GM12892 (cell line): ENCODE measurements at regions not wholly inside any gene's neighbourhood (a gene's known extent, or its start where the extent isn't known, plus 50 kb on each side); places are given as distances from the start of the nearest gene placed in this dataset.
"Not testable (repeated sequence)": the region's sequence is repeated elsewhere in the genome, so short reads cannot be mapped to it uniquely, and the experiment has no call there.

Experiments
- DNase-seq: peaks from one replicate; pipeline ENCODE4 v3.0.0; 2011; ENCODE audit not compliant: insufficient read length
- FAIRE-seq: peaks from 2 replicates; lab custom pipeline; 2011; peaks lifted over from hg19 to GRCh38; lab: Jason Lieb, UNC
- POLR2A ChIP-seq: IDR thresholded peaks from 2 replicates; pipeline ENCODE4 v1.6.1; 2011; ENCODE audit warnings: low read depth, low read length, control low read depth
- POLR2AphosphoS5 ChIP-seq: IDR thresholded peaks from 2 replicates; pipeline ENCODE4 v1.6.1; 2011; ENCODE audit warnings: low read depth, low read length, control low read depth
- TAF1 ChIP-seq: IDR thresholded peaks from 2 replicates; pipeline ENCODE4 v1.6.1; 2011; ENCODE audit warnings: low read depth, mild to moderate bottlenecking, control low read depth, low read length, borderline replicate concordance

DNA sequence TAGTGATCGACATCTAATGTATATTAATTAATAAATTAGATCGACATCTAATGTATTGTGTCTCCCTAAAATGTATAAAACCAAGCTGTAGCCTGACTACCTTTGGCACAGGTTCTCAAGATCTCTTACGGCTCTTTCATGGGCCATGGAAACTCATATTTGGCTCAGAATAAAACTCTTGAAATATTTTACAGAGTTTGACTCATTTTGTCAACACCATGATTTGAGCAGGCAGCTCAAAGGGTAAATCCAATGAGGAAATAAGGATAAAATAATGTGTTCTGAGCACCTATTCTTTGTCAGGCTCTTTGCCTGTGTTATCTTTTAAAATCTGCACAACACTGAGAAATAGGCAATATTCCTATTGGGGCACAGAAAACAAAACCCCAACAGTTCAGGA lies 223.4 kb upstream of the DUSP10 start:
- FAIRE-seq: no peak
- DNase-seq: no peak
- TF ChIP-seq TAF1: no peak
- TF ChIP-seq POLR2AphosphoS5: no peak
- no peak for TF ChIP-seq POLR2A

DNA sequence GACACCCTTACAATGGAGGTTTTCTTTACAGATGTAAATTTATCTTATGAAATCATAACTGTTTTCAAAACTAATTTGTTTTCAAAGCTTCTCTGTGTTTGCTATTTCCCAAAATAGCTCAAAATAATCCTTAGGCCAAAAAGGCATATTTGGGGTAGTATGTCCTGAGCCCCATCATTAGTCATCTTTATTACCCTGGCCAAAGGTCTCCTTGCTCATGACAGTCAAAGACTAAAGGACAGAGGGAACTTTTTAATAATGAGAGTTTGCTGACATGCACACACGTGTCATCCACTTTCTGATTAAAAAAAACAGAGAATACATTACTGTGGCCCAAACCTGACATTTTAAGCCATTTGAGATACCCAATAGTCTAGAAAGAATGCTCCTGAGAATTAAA lies 221.9 kb upstream of the DUSP10 start:
- DNase-seq (no peak), FAIRE-seq (no peak)
- no peak for TF ChIP-seq POLR2A

DNA sequence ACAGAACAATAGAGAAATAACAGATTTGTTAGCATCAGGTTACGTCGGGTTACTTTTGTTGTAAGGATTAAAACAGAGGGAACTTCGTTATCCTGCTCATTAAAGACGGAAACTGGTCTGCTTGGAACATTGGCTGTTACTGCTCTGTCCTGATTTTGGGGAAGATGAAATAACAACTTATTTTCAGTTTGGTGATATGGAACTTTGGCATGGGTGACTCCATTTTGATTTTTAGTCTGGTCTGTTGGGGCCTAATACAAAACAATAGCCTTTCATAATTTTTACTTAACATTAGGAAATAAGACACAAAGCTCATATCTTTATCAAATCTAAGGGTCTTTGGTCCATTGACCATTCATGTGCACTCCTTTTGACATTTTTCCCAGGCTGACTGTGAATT lies 220.5 kb upstream of the DUSP10 start:
- TF ChIP-seq POLR2A: no peak
- no peak for TF ChIP-seq TAF1
- TF ChIP-seq POLR2AphosphoS5: no peak
- DNase-seq (no peak), FAIRE-seq (no peak)

DNA sequence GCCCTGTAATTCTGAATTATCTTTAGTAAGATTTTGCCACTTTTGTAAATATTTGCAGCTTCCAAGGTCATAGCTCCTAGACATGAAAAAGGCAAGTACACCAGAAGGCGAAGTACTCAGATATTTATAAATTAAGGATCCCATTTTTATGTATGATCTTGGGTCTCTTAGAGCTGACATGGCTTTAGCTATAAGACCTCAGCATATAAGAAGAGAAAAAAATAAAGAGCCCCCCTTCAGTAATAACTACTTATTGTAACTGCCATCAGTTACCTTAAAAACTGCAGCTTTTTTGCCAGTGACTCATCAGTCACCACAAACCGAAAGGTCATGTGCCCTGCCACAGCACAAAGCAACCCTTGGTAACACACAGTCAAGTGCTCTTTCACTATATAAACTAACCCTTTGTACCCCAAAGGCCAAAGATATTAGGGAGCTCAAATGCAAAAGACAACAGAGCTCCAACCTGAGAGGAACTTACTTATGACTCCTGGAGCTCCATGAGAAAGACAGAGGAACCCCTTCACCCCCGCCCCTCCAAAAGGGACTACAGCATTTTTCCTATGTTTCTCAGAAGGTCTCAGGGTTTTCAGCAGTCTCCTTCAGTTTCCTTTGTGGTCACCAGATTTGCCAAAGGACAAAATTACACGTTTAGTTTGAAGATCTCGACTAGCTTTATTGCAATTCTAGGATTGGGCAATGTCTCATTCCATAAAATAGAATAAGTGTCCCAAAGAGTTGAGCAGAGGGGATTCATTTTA lies 219.8 kb upstream of the DUSP10 start:
- TF ChIP-seq POLR2A (no peak), TAF1 (no peak), POLR2AphosphoS5 (no peak)
- FAIRE-seq (peak; percentile 82), DNase-seq (peak; percentile 5)

DNA sequence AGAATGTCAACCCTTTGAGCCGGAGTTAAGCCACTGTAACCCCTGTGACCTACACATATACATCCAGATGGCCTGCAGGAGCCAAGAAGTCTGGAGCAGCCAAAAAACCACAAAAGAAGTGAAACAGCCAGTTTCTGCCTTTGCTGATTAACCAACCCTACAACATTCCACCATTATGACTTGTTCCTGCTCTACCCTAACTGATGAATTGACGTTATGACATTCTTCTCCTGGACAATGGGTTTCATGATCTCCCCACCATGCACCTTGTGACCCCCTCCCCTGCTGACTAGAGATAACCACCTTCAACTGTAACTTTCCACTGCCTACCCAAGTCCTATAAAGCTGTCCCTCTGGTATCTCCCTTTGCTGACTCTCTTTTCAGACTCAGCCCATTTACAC lies 216.3 kb upstream of the DUSP10 start:
- not testable (repeated sequence) for FAIRE-seq

DNA sequence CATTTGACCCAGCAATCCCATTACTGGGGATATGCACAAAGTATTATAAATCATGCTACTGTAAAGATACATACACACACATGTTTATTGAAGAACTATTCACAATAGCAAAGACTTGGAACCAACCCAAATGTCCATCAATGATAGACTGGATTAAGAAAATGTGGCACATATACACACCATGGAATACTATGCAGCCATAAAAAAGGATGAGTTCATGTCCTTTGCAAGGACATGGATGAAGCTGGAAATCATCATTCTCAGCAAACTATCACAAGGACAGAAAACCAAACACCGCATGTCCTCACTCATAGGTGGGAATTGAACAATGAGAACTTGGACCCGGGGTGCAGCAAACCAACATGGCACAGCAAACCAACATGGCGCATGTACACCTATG lies 215.5 kb upstream of the DUSP10 start:
- not testable (repeated sequence) for DNase-seq, FAIRE-seq

More for the DNA sequence above, 216.3 kb upstream of the DUSP10 start:
- DNase-seq: not testable (repeated sequence)

DNA sequence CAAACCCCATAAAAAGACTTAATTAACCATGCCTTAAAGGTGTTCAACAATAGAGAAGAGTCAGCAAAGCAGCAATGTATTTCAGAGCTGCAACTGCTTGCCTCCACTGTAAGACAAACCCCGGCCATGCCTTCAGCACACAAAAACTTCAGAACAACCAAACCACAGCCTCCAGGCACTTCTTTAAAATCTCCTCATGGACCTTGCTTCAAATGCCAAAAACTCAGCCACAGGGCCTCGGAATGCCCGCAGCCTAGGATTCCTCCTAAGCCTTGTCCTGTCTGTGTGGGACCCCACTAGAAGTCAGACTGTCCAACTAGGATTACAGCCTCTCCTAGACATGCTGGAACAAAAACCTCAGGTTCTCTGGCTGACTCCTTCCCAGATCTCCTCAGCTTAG lies 208.1 kb upstream of the DUSP10 start:
- no peak for FAIRE-seq
- no peak for DNase-seq
- TF ChIP-seq POLR2A: no peak
- no peak for TF ChIP-seq TAF1
- no peak for TF ChIP-seq POLR2AphosphoS5

DNA sequence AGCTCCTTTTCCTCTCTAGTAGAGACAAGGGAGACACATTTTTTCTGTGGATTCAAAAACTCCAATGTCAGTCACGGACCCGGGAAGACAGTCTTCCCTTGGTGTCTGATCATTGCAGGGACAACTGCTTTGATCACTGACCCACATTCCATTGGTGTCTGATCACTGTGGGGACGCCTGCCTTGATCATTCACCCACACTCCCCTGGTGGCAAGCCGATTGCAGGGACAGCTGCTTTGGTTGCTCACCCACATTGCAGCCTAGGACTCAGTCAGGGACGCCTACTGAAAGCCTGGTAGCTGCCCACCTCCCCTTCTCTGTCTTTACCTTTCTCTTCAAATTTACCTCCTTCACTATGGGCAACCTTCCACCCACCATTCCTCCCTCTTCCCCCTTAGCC lies 206.6 kb upstream of the DUSP10 start:
- FAIRE-seq (no peak), DNase-seq (no peak)
- TF ChIP-seq TAF1: no peak
- no peak for TF ChIP-seq POLR2A
- no peak for TF ChIP-seq POLR2AphosphoS5

DNA sequence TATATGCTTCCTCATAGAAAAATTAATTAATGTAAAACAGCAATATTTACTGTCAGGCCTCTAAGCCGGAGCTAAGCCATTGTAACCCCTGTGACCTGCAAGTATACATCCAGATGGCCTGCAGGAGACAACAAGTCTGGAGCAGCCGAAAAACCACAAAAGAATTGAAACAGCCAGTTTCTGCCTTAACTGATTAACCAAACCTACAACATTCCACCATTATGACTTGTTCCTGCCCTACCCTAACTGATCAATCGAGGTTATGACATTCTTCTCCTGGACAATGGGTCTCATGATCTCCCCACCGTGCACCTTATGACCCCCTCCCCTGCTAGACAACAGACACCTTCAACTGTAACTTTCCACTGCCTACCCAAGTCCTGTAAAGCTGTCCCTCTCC lies 205.8 kb upstream of the DUSP10 start:
- no peak for DNase-seq
- TF ChIP-seq POLR2AphosphoS5: no peak
- no peak for TF ChIP-seq TAF1
- no peak for TF ChIP-seq POLR2A
- no peak for FAIRE-seq

DNA sequence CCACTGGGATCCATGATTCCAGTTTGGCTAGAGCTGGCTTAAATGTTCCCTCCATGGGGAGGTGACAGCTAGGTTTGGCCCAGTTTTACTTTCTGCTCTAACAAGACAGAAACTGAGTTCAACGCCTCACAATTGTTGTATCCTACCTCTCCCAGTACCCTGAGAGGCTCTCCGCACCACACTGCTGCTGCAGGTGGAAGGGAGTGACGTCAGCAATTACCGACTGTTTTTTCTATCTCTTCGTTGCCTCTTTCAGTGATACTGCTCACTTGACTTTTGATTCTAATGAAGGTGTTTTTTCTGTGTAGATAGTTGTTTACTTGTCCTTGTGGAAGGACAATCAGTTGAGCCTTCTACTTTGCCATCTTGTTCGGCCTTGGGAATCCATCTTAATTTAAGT lies 204.9 kb upstream of the DUSP10 start:
- DNase-seq (no peak), FAIRE-seq (no peak)
- TF ChIP-seq POLR2A (no peak), POLR2AphosphoS5 (no peak), TAF1 (no peak)

DNA sequence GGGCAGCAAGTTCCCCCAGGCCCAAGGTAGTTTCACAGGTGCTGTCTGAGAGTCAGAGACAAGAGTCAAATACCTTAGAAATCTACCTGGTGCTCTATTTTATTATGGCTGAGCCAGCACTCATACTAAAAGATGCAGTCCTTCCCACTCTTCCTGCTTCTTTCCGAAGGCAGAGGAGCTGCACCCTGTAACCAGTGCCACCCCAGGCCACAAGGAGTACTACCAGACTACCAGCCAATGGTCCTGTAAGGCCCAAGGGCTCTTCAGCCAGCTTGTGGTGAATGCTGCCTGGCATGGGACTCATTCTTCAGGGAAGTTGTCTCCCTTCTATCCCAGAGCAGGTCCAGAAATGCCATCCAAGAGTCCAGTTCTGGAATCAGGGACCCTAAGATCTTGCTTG lies 203.8 kb upstream of the DUSP10 start:
- DNase-seq (no peak), FAIRE-seq (no peak)
- no peak for TF ChIP-seq POLR2AphosphoS5
- no peak for TF ChIP-seq TAF1
- no peak for TF ChIP-seq POLR2A

DNA sequence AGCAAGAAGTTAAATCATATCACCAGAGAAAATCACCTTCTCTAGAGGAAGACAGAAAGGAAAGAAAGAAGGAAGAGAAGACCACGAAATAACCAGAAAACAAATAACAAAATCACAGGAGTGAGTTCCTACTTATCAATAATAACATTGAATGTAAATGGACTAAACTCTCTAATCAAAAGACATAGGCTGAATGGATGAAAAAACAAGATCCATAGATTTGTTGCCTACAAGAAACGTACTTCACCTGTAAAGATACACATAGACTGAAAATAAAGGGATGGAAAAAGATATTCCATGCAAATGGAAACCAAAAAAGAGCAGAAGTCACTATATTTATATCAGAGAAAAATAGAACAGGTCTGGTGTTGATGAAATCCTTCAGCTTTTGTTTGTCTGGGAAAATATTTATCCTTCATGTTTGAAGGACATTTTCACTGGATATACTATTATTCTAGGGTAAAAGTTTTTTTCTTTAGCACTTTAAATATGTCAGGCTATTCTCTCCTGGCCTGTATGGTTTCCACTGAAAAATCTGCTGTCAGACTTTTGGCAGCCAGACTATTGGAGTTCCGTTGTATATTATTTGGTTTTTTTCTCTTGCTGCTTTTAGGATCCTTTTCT lies 202.5 kb upstream of the DUSP10 start:
- TF ChIP-seq TAF1 (no peak), POLR2AphosphoS5 (no peak), POLR2A (no peak)
- DNase-seq: no peak
- no peak for FAIRE-seq

DNA sequence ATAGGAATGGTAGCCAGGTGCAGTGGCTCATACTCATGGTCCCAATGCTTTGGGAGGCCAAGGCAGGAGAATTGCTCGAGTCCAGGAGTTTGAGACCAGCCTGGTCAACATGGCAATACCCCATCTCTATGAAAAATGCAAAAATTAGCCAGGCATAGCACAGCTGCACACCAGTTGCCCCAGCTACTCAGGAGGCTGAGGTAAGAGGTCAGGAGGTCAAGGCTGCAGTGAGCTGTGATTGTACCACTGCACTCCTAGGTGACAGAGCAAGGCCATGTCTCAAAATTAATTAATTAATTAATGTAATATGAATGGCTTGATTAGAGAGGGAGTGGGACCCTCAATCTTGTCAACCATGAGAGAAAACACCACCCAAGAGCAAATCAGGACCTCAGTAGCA lies 198.7 kb upstream of the DUSP10 start:
- DNase-seq (no peak), FAIRE-seq (peak; percentile 33)
- TF ChIP-seq POLR2AphosphoS5 (no peak), POLR2A (no peak), TAF1 (no peak)
